IMR-90 (cell line): ENCODE measurements at regions not wholly inside any gene's neighbourhood (a gene's known extent, or its start where the extent isn't known, plus 50 kb on each side); places are given as distances from the start of the nearest gene placed in this dataset.

Source experiments
- ATAC-seq: fragments of 200-7000 bp; cut with Tn5 transposase; 2 replicates; pipeline ENCODE4 v1.9.1; 2020; ENCODE audit warnings: low read depth, mild to moderate bottlenecking, moderate library complexity
- BruUV-seq: library from RNA; stranded (reverse); fragments of 400-500 nt; replicated peaks from 2 replicates; lab custom pipeline; 2021; lab: Mats Ljungman, UMichigan
- CTCF ChIA-PET: fragments of 300-600 bp; formaldehyde crosslinking; extraction: SDS; loops from one replicate; lab custom pipeline; 2021; ENCODE audit warnings: antibody characterized with exemption; lab: Yijun Ruan, JAX
- POLR2A ChIA-PET: fragments of 300-600 bp; sonication (Branson Sonifier 250); formaldehyde crosslinking; loops from one replicate; lab custom pipeline; 2022; ENCODE audit warnings: antibody characterized with exemption; ENCODE audit not compliant: unreplicated experiment; lab: Charles Lee
- DNase-seq: peaks from one replicate; pipeline ENCODE4 v3.0.0; 2013
- H2AFZ ChIP-seq: replicated peaks from 2 replicates; pipeline ENCODE3; 2013; ENCODE audit warnings: low read length, mild to moderate bottlenecking; ENCODE audit not compliant: poor library complexity
- H2AK5ac ChIP-seq: 2 replicates; pipeline ENCODE4 v1.6.1; 2013; ENCODE audit warnings: low read depth, low read length, inconsistent platforms
- H2AK9ac ChIP-seq: replicated peaks from 2 replicates; pipeline ENCODE3; 2013; ENCODE audit warnings: mild to moderate bottlenecking, low read depth, low read length, moderate library complexity; ENCODE audit not compliant: poor library complexity
- H2BK120ac ChIP-seq: 2 replicates; pipeline ENCODE4 v1.6.1; 2013; ENCODE audit warnings: low read depth, low read length, inconsistent platforms
- H2BK15ac ChIP-seq: 3 replicates; pipeline ENCODE4 v1.6.1; 2013; ENCODE audit warnings: low read depth, low read length, inconsistent platforms
- H2BK20ac ChIP-seq: 2 replicates; pipeline ENCODE4 v1.6.1; 2013; ENCODE audit warnings: low read depth, mild to moderate bottlenecking, inconsistent platforms, low read length, moderate library complexity
- H2BK5ac ChIP-seq: 2 replicates; pipeline ENCODE4 v1.6.1; 2013; ENCODE audit warnings: mild to moderate bottlenecking, low read depth, low read length, inconsistent platforms; ENCODE audit not compliant: poor library complexity, severe bottlenecking
- H3K14ac ChIP-seq: replicated peaks from 2 replicates; pipeline ENCODE4 v1.6.1; 2013; ENCODE audit warnings: low read depth, low read length, inconsistent platforms
- H3K18ac ChIP-seq: 2 replicates; pipeline ENCODE4 v1.6.1; 2013; ENCODE audit warnings: low read depth, low read length, control low read depth
- H3K23ac ChIP-seq: 2 replicates; pipeline ENCODE4 v1.6.1; 2013; ENCODE audit warnings: low read depth, low read length, inconsistent platforms
- H3K27ac ChIP-seq: 2 replicates; pipeline ENCODE4 v1.5.1; 2013; ENCODE audit warnings: mild to moderate bottlenecking, control low read depth, low read length; ENCODE audit not compliant: insufficient read depth
- H3K27me3 ChIP-seq: 2 replicates; pipeline ENCODE4 v1.6.1; 2013; ENCODE audit warnings: low read length; ENCODE audit not compliant: control insufficient read depth, insufficient read depth
- H3K36me3 ChIP-seq: 2 replicates; pipeline ENCODE4 v1.6.1; 2013; ENCODE audit warnings: low read length, mixed read lengths; ENCODE audit not compliant: control insufficient read depth, insufficient read depth
- H3K4ac ChIP-seq: 2 replicates; pipeline ENCODE4 v1.6.1; 2013; ENCODE audit warnings: low read depth, low read length, inconsistent platforms
- H3K4me1 ChIP-seq: 2 replicates; pipeline ENCODE4 v1.6.1; 2013; ENCODE audit warnings: low read length, mixed read lengths; ENCODE audit not compliant: control insufficient read depth, insufficient read depth
- H3K4me2 ChIP-seq: 2 replicates; pipeline ENCODE4 v1.6.1; 2013; ENCODE audit warnings: low read depth, mild to moderate bottlenecking, control low read depth, low read length, moderate library complexity
- H3K4me3 ChIP-seq: 2 replicates; pipeline ENCODE4 v1.5.1; 2013; ENCODE audit warnings: low read depth, mild to moderate bottlenecking, control low read depth, low read length, moderate library complexity; ENCODE audit not compliant: insufficient read depth
- H3K56ac ChIP-seq: 2 replicates; pipeline ENCODE4 v1.6.1; 2013; ENCODE audit warnings: low read length, inconsistent platforms; ENCODE audit not compliant: insufficient read depth; ENCODE audit errors: extremely low read depth
- H3K79me1 ChIP-seq, 2 experiments: 2 replicates each; pipeline ENCODE4 v1.6.1; 2013; ENCODE audit warnings: low read length in 2 of 2, inconsistent platforms in 1 of 2, low read depth in 1 of 2
- H3K9ac ChIP-seq: 2 replicates; pipeline ENCODE4 v1.6.1; 2013; ENCODE audit warnings: low read depth, low read length, control low read depth
- H3K9me1 ChIP-seq: 2 replicates; pipeline ENCODE4 v1.6.1; 2013; ENCODE audit warnings: low read length, inconsistent platforms; ENCODE audit not compliant: insufficient read depth
- H3K9me3 ChIP-seq: 2 replicates; pipeline ENCODE4 v1.6.1; 2013; ENCODE audit warnings: low read length; ENCODE audit not compliant: control insufficient read depth, insufficient read depth
- H4K20me1 ChIP-seq: 2 replicates; pipeline ENCODE4 v1.6.1; 2013; ENCODE audit warnings: low read length, inconsistent platforms; ENCODE audit not compliant: insufficient read depth
- H4K5ac ChIP-seq: 2 replicates; pipeline ENCODE4 v1.6.1; 2013; ENCODE audit warnings: mild to moderate bottlenecking, low read depth, low read length, control low read depth
- H4K8ac ChIP-seq, 2 experiments: 2 replicates each; pipeline ENCODE4 v1.6.1; 2013; ENCODE audit warnings: low read depth in 2 of 2, low read length in 2 of 2, control low read depth in 1 of 2, inconsistent platforms in 1 of 2
- H4K91ac ChIP-seq: 2 replicates; pipeline ENCODE4 v1.6.1; 2013; ENCODE audit warnings: low read depth, low read length, inconsistent platforms; ENCODE audit not compliant: insufficient read depth
- CEBPB ChIP-seq: IDR thresholded peaks from 2 replicates; pipeline ENCODE4 v1.6.1; 2012; ENCODE audit warnings: low read depth, low read length, improper control_type of control experiment
- FOS ChIP-seq: fragments of 150-350 bp; IDR thresholded peaks from 2 replicates; pipeline ENCODE4 v1.6.1; 2016; ENCODE audit warnings: low read depth, low read length
- RAD21 ChIP-seq: IDR thresholded peaks from 2 replicates; pipeline ENCODE4 v1.6.1; 2012; ENCODE audit warnings: low read length, improper control_type of control experiment
- RFX5 ChIP-seq: IDR thresholded peaks from 2 replicates; pipeline ENCODE4 v1.8.0; 2012; ENCODE audit warnings: low read depth, mild to moderate bottlenecking, low read length, moderate library complexity
- SMC3 ChIP-seq: fragments of 150-350 bp; IDR thresholded peaks from 2 replicates; pipeline ENCODE4 v1.6.1; 2016; ENCODE audit warnings: low read depth, mild to moderate bottlenecking, antibody characterized with exemption, low read length, moderate library complexity
- WGBS, 2 experiments: methylation state at CpG; one replicate each; pipeline versions ENCODE4 v1.1.5 to v1.1.7; 2013; ENCODE audit warnings: missing lambda C conversion rate in 2 of 2; ENCODE audit not compliant: insufficient read length in 1 of 2; ENCODE audit errors: extremely low coverage in 2 of 2; 5-methylcytosine and 5-hydroxymethylcytosine counted together
- dilution Hi-C: fragments of 300-500 bp; cut with HindIII; formaldehyde crosslinking; loops from one replicate; pipeline ENCODE4 v1.14.3; 2018; ENCODE audit warnings: low sequenced_read_pairs; ENCODE audit not compliant: unreplicated experiment
- in situ Hi-C: fragments of 300-500 bp; cut with MboI; formaldehyde crosslinking; loops from 3 replicates; pipeline ENCODE4 v1.14.3; 2019; ENCODE audit warnings: low sequenced_read_pairs, inconsistent platforms, mixed read lengths
- intact Hi-C: fragments of 100-400 bp; cut with micrococcal nuclease; formaldehyde crosslinking; loops from 2 replicates; pipeline ENCODE4 v1.10.0; 2022

DNA sequence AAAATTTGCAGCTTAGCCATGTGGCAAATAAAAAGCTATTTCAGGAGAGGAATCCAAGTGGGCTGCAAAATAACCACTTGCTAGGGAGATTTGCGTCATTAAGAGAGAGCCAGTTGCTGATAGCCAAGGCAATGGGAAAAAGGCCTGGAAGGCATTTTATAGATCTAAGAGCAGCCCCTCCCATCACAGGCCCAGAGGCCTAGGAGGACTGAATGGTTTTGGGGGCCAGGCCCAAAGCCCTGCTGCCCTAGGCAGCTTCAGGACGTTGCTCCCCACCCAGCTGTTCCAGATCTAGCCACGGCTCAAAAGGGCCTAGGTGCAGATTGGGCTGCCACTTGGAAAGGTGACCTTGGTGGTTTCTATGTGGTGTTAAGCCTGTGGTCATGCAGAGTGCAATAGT lies 169.0 kb downstream of the AASDHPPT start:
- TF ChIP-seq SMC3 (no peak), FOS (no peak), CEBPB (no peak), RFX5 (no peak), RAD21 (no peak)
- Histone ChIP-seq H3K4me3 (no peak overlapping the region), H2AK9ac (no peak overlapping the region), H4K91ac (no peak overlapping the region), H3K14ac (no peak overlapping the region), H2BK5ac (no peak overlapping the region), H3K9ac (no peak overlapping the region), H3K4ac (no peak overlapping the region), H2AK5ac (no peak overlapping the region), H3K56ac (no peak overlapping the region), H3K18ac (no peak overlapping the region), H2AFZ (no peak overlapping the region), H3K36me3 (no peaks in the 10 kb centered on the region), H3K27me3 (no peaks in the 10 kb centered on the region), H2BK120ac (no peak overlapping the region), H3K4me2 (no peak overlapping the region), H3K27ac (no peak overlapping the region), H4K5ac (no peak overlapping the region), H3K9me1 (no peaks in the 10 kb centered on the region), H4K8ac (no peak overlapping the region), H3K23ac (no peak overlapping the region), H3K4me1 (no peaks in the 10 kb centered on the region), H2BK15ac (no peak overlapping the region), H2BK20ac (no peak overlapping the region), H4K20me1 (no peaks in the 10 kb centered on the region), H3K79me1 (no peaks in the 10 kb centered on the region), H3K9me3 (no peaks in the 10 kb centered on the region)
- POLR2A ChIA-PET: no interaction called here
- dilution Hi-C loops: no loop called here
- WGBS, 2 experiments: 83% methylated on average over 1 of the region's 3 CpGs; no CpG with 5 or more reads in 1 of the 2 experiments
- BruUV-seq: no TSS peak
- in situ Hi-C loops: no loop called here
- intact Hi-C loops: no loop called here
- no peak for ATAC-seq
- CTCF ChIA-PET: no interaction called here
- DNase-seq: no peak
